ENCODE measurements at regions not wholly inside any gene's neighbourhood (a gene's known extent, or its start where the extent isn't known, plus 50 kb on each side); places are given as distances from the start of the nearest gene placed in this dataset.

GRCh38 chr20:6471871-6472270, 295.6 kb upstream of the BMP2 start:
- TF ChIP-seq POLR2AphosphoS5 (IDR thresholded peaks at IDR 0.05) = no peak
- no peak for TF ChIP-seq CTCF (IDR thresholded peaks at IDR 0.05)
- no peak for TF ChIP-seq POLR2A (IDR thresholded peaks at IDR 0.05)
- no peak for TF ChIP-seq EP300 (IDR thresholded peaks at IDR 0.05)

Measured in upper lobe of left lung (tissue), 4 donors.